ENCODE measurements at regions not wholly inside any gene's neighbourhood (a gene's known extent, or its start where the extent isn't known, plus 50 kb on each side); places are given as distances from the start of the nearest gene placed in this dataset.
A peak's percentile ranks its signal among the peaks of the same experiment; 100 is the strongest.

- TF ChIP-seq CTCF (IDR thresholded peaks at IDR 0.05) = no peak
- no peak overlapping the region for H3K4me3 Mint-ChIP-seq (ENCODE audit: unreplicated experiment)
These were observed 312.8 kb upstream of the C2CD4B start for GRCh38 chr15:62477929-62478328.

GRCh38 chr15:62482785-62483429, 317.8 kb upstream of the C2CD4B start:
- H3K27ac Mint-ChIP-seq (ENCODE audit: unreplicated experiment) = no peak overlapping the region
- no peak for DNase-seq (ENCODE audit: low spot score)

More at GRCh38 chr15:62477929-62478328, 312.8 kb upstream of the C2CD4B start:
- no peak for DNase-seq (ENCODE audit: low spot score)
- peaks cover 6% of the 10 kb centered on the region for H3K4me1 Mint-ChIP-seq (ENCODE audit: low read depth)
- H3K27ac Mint-ChIP-seq (ENCODE audit: unreplicated experiment) = no peak overlapping the region
- H3K36me3 Mint-ChIP-seq (ENCODE audit: low read depth) = no peaks in the 10 kb centered on the region
- H3K27me3 Mint-ChIP-seq (ENCODE audit: low read depth) = no peaks in the 10 kb centered on the region
- H3K9me3 Mint-ChIP-seq (ENCODE audit: low read depth) = no peaks in the 10 kb centered on the region

GRCh38 chr15:62483814-62484213, 318.7 kb upstream of the C2CD4B start:
- no peak overlapping the region for H3K27ac Mint-ChIP-seq (ENCODE audit: unreplicated experiment)
- H3K36me3 Mint-ChIP-seq (ENCODE audit: low read depth) = no peaks in the 10 kb centered on the region
- H3K4me3 Mint-ChIP-seq (ENCODE audit: unreplicated experiment) = no peak overlapping the region
- no peak for DNase-seq (ENCODE audit: low spot score)
- no peak for TF ChIP-seq CTCF (IDR thresholded peaks at IDR 0.05)
- H3K9me3 Mint-ChIP-seq (ENCODE audit: low read depth) = no peaks in the 10 kb centered on the region
- no peaks in the 10 kb centered on the region for H3K27me3 Mint-ChIP-seq (ENCODE audit: low read depth)
- peaks cover 35% of the 10 kb centered on the region for H3K4me1 Mint-ChIP-seq (ENCODE audit: low read depth)

More at GRCh38 chr15:62482785-62483429, 317.8 kb upstream of the C2CD4B start:
- Mint-ChIP-seq H3K27me3 (ENCODE audit: low read depth) (no peaks in the 10 kb centered on the region), H3K9me3 (ENCODE audit: low read depth) (no peaks in the 10 kb centered on the region), H3K4me3 (ENCODE audit: unreplicated experiment) (no peak overlapping the region), H3K36me3 (ENCODE audit: low read depth) (no peaks in the 10 kb centered on the region), H3K4me1 (ENCODE audit: low read depth) (peaks cover 28% of the 10 kb centered on the region)
- TF ChIP-seq CTCF (IDR thresholded peaks at IDR 0.05) = peak; percentile 25

- Mint-ChIP-seq H3K9me3 (ENCODE audit: low read depth) (no peaks in the 10 kb centered on the region), H3K4me1 (ENCODE audit: low read depth) (peaks cover 35% of the 10 kb centered on the region), H3K27me3 (ENCODE audit: low read depth) (no peaks in the 10 kb centered on the region), H3K4me3 (ENCODE audit: unreplicated experiment) (no peak overlapping the region), H3K27ac (ENCODE audit: unreplicated experiment) (no peak overlapping the region), H3K36me3 (ENCODE audit: low read depth) (no peaks in the 10 kb centered on the region)
- TF ChIP-seq CTCF (IDR thresholded peaks at IDR 0.05) = no peak
- no peak for DNase-seq (ENCODE audit: low spot score)
These were observed 320.2 kb upstream of the C2CD4B start for GRCh38 chr15:62485170-62485720.

GRCh38 chr15:62486041-62486440, 321.0 kb upstream of the C2CD4B start:
- peak overlapping the region; percentile 54 for H3K27ac Mint-ChIP-seq (ENCODE audit: unreplicated experiment)
- H3K4me1 Mint-ChIP-seq (ENCODE audit: low read depth) = peaks cover 35% of the 10 kb centered on the region
- no peak for TF ChIP-seq CTCF (IDR thresholded peaks at IDR 0.05)
- DNase-seq (ENCODE audit: low spot score) = no peak
- H3K36me3 Mint-ChIP-seq (ENCODE audit: low read depth) = no peaks in the 10 kb centered on the region
- no peak overlapping the region for H3K4me3 Mint-ChIP-seq (ENCODE audit: unreplicated experiment)
- H3K9me3 Mint-ChIP-seq (ENCODE audit: low read depth) = no peaks in the 10 kb centered on the region
- H3K27me3 Mint-ChIP-seq (ENCODE audit: low read depth) = no peaks in the 10 kb centered on the region

All from chondrocyte (in vitro differentiated cells).